K562 (cell line): ENCODE measurements at regions not wholly inside any gene's neighbourhood (a gene's known extent, or its start where the extent isn't known, plus 50 kb on each side); places are given as distances from the start of the nearest gene placed in this dataset.

Experiments used
- ATAC-seq: fragments of 200-7000 bp; cut with Tn5 transposase; 3 replicates; pipeline ENCODE4 v1.9.1; 2020; ENCODE audit warnings: moderate library complexity
- BruUV-seq: library from RNA; stranded (reverse); fragments of 400-500 nt; replicated peaks from 2 replicates; lab custom pipeline; 2021; lab: Mats Ljungman, UMichigan
- CTCF ChIA-PET: fragments of 300-600 bp; formaldehyde crosslinking; extraction: SDS; loops from one replicate; lab custom pipeline; 2021; ENCODE audit warnings: low intra/inter-chr PET ratio; lab: Yijun Ruan, JAX
- POLR2A ChIA-PET: fragments of 300-600, 350-650 bp; sonication (Branson Sonifier 250); formaldehyde crosslinking; extraction: SDS; loops from one replicate; lab custom pipeline; 2021; ENCODE audit warnings: antibody characterized with exemption, inconsistent platforms; lab: Yijun Ruan, JAX
- DNase-seq, 4 experiments: peaks; one replicate each; pipeline versions ENCODE4 v3.0.0 to v3.0.0-alpha.2; 2011 to 2018; ENCODE audit warnings: low spot score in 3 of 4, mixed read lengths in 3 of 4; ENCODE audit errors: extremely low read depth in 1 of 4
- FAIRE-seq: peaks from 2 replicates; lab custom pipeline; 2011; peaks lifted over from hg19 to GRCh38; lab: Jason Lieb, UNC
- H2AFZ ChIP-seq: 2 replicates; pipeline ENCODE4 v1.6.0; 2011; ENCODE audit warnings: low read depth, low read length, control low read depth, inconsistent platforms
- H3K27ac ChIP-seq: fragments of 200-600 bp; 3 replicates; pipeline ENCODE4 v1.8.0; 2011; ENCODE audit warnings: low read depth, mild to moderate bottlenecking, control low read depth, inconsistent platforms, low read length, moderate library complexity, mixed read lengths; ENCODE audit errors: extremely low read depth
- H3K27me3 ChIP-seq, 2 experiments: fragments of 300-600 bp in 1 of 2; 2 replicates in 1 of 2; 3 replicates in 1 of 2; pipeline versions ENCODE4 v1.6.0 to v1.8.0; 2011; ENCODE audit warnings: inconsistent platforms in 2 of 2, low read length in 2 of 2, mild to moderate bottlenecking in 1 of 2, mixed read lengths in 1 of 2, moderate library complexity in 1 of 2; ENCODE audit not compliant: control insufficient read depth in 2 of 2, insufficient read depth in 2 of 2
- H3K36me3 ChIP-seq: fragments of 300-600 bp; 3 replicates; pipeline ENCODE4 v1.8.0; 2011; ENCODE audit warnings: mild to moderate bottlenecking, low read length, inconsistent platforms; ENCODE audit not compliant: control insufficient read depth, insufficient read depth
- H3K4me1 ChIP-seq, 2 experiments: fragments of 200-600 bp in 1 of 2; replicated peaks in 1 of 2; 2 replicates in 1 of 2; 3 replicates in 1 of 2; pipeline versions ENCODE4 v1.5.1 to v1.8.0; 2011; ENCODE audit warnings: inconsistent platforms in 2 of 2, low read length in 2 of 2, mild to moderate bottlenecking in 1 of 2, mixed read lengths in 1 of 2, moderate library complexity in 1 of 2; ENCODE audit not compliant: control insufficient read depth in 2 of 2, insufficient read depth in 2 of 2
- H3K4me2 ChIP-seq: 2 replicates; pipeline ENCODE4 v1.6.1; 2011; ENCODE audit warnings: low read length, control low read depth, inconsistent platforms, mixed read lengths; ENCODE audit not compliant: insufficient read depth
- H3K4me3 ChIP-seq: fragments of 200-600 bp; sonication (generic), shearing (Covaris generic); 2 replicates; pipeline ENCODE4 v1.5.1; 2016; ENCODE audit warnings: control low read depth, inconsistent platforms
- H3K79me2 ChIP-seq: fragments of 200-600 bp; 3 replicates; pipeline ENCODE4 v1.8.0; 2011; ENCODE audit warnings: low read length, inconsistent platforms; ENCODE audit not compliant: control insufficient read depth, insufficient read depth
- H3K9ac ChIP-seq, 2 experiments: 2 replicates each; pipeline versions ENCODE4 v1.6.0 to v1.6.1; 2011; ENCODE audit warnings: low read depth in 2 of 2, low read length in 2 of 2, control low read depth in 1 of 2, inconsistent platforms in 1 of 2, mild to moderate bottlenecking in 1 of 2, mixed read lengths in 1 of 2; ENCODE audit not compliant: insufficient read depth in 1 of 2
- H3K9me1 ChIP-seq: one replicate; pipeline ENCODE4 v1.6.0; 2011; ENCODE audit warnings: inconsistent platforms, mild to moderate bottlenecking, low read length, moderate library complexity; ENCODE audit not compliant: control insufficient read depth, insufficient read depth
- H3K9me3 ChIP-seq: replicated peaks from 2 replicates; pipeline ENCODE4 v1.5.1; 2011; ENCODE audit warnings: low read depth, low read length, inconsistent platforms; ENCODE audit not compliant: control insufficient read depth, insufficient read depth
- H4K20me1 ChIP-seq: replicated peaks from 2 replicates; pipeline ENCODE4 v1.6.1; 2011; ENCODE audit warnings: low read length, inconsistent platforms, mixed read lengths; ENCODE audit not compliant: control insufficient read depth, insufficient read depth
- CREBBP ChIP-seq: IDR thresholded peaks from one replicate; pipeline ENCODE4 v1.6.1; 2012; ENCODE audit warnings: low read depth, mild to moderate bottlenecking, control low read depth, inconsistent platforms, low read length
- NFRKB ChIP-seq: fragments of 450-650 bp; IDR thresholded peaks from 2 replicates; pipeline ENCODE4 v1.6.1; 2016; ENCODE audit warnings: low read depth
- SREBF1 ChIP-seq: fragments of 150-350 bp; IDR thresholded peaks from 2 replicates; pipeline ENCODE4 v1.6.1; 2014; ENCODE audit warnings: antibody characterized with exemption, low read depth, low read length, borderline replicate concordance
- TBL1XR1 ChIP-seq, 2 experiments: IDR thresholded peaks; 2 replicates each; pipeline ENCODE4 v1.6.1; 2012; ENCODE audit warnings: improper control_type of control experiment in 2 of 2, low read length in 2 of 2, mild to moderate bottlenecking in 1 of 2
- ZFP1 ChIP-seq: fragments of 450-650 bp; formaldehyde crosslinking; IDR thresholded peaks from 2 replicates; pipeline ENCODE4 v1.4.0; 2020; ENCODE audit warnings: mild to moderate bottlenecking, mixed read lengths
- WGBS: fragments of 100-300 bp; shearing (Covaris generic); methylation state at CpG from one replicate; pipeline ENCODE4 v1.1.6; 2016; ENCODE audit warnings: low coverage, mixed read lengths; ENCODE audit not compliant: insufficient coverage; ENCODE audit errors: missing lambda C conversion rate; 5-methylcytosine and 5-hydroxymethylcytosine counted together
- in situ Hi-C: fragments of 300-500 bp; cut with MboI; formaldehyde crosslinking; loops from 4 replicates; pipeline ENCODE4 v1.15.0; 2018; ENCODE audit warnings: inconsistent platforms, mixed read lengths
- intact Hi-C: fragments of 100-400 bp; cut with micrococcal nuclease; formaldehyde crosslinking; loops from 2 replicates; pipeline ENCODE4 v1.14.2; 2022
- TF ChIP-seq, protein P1 (sequence below): fragments of 250-450 bp; sonication (Bioruptor Pico); IDR thresholded peaks from 2 replicates; pipeline ENCODE4 v1.8.0; 2022; ENCODE audit warnings: inconsistent platforms
- TF ChIP-seq, protein P2 (sequence below): IDR thresholded peaks from 2 replicates; pipeline ENCODE4 v1.6.1; 2011; ENCODE audit warnings: borderline replicate concordance, low read depth, mild to moderate bottlenecking, moderate library complexity, low read length; ENCODE audit not compliant: insufficient read depth, poor library complexity, severe bottlenecking
- TF ChIP-seq, protein P3 (sequence below): fragments of 450-650 bp; IDR thresholded peaks from 2 replicates; pipeline ENCODE4 v1.6.1; 2017; ENCODE audit warnings: mild to moderate bottlenecking, moderate library complexity
- TF ChIP-seq, protein P4 (sequence below): sonication (generic); IDR thresholded peaks from 2 replicates; pipeline ENCODE4 v1.6.1; 2016

DNA sequence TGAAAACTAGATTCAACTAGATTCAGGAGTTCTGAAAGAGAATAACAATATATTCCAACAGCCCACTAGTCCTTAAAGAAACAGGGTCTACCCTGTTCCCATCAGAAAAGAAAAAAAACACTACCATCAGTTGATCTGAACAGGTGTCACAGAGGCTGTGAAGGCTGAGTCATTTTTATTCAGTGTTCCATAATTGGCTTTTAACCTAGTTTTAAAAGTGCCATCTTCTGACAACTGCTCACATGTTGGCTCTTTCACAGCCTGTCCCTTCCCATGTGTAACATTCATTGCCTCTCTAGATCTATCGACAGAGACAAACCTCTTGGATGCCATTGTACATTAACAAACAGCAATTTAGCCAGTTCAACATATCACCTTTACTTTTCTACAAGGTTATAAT lies 243.7 kb downstream of the TBX15 start:
- no peak for DNase-seq
- 0% methylated on average over 1 of the region's 1 CpG for WGBS
- POLR2A ChIA-PET, result no interaction called here
- Histone ChIP-seq H3K4me2 (no peak overlapping the region), H3K9me1 (no peaks in the 10 kb centered on the region), H3K27me3 (no peaks in the 10 kb centered on the region), H3K79me2 (no peaks in the 10 kb centered on the region), H3K27ac (no peak overlapping the region), H3K4me3 (no peak overlapping the region), H3K4me1 (no peaks in the 10 kb centered on the region), H4K20me1 (no peaks in the 10 kb centered on the region), H2AFZ (no peak overlapping the region), H3K36me3 (no peaks in the 10 kb centered on the region), H3K9me3 (no peaks in the 10 kb centered on the region), H3K9ac (no peak overlapping the region)
- in situ Hi-C loops (no loop called here), intact Hi-C loops (no loop called here)
- no peak for TF ChIP-seq SREBF1
- TF ChIP-seq TBL1XR1 (IDR thresholded peaks at IDR 0.05; ENCODE audit: low read length in 2 of 2), result no peak
- TF ChIP-seq, protein P1, sequence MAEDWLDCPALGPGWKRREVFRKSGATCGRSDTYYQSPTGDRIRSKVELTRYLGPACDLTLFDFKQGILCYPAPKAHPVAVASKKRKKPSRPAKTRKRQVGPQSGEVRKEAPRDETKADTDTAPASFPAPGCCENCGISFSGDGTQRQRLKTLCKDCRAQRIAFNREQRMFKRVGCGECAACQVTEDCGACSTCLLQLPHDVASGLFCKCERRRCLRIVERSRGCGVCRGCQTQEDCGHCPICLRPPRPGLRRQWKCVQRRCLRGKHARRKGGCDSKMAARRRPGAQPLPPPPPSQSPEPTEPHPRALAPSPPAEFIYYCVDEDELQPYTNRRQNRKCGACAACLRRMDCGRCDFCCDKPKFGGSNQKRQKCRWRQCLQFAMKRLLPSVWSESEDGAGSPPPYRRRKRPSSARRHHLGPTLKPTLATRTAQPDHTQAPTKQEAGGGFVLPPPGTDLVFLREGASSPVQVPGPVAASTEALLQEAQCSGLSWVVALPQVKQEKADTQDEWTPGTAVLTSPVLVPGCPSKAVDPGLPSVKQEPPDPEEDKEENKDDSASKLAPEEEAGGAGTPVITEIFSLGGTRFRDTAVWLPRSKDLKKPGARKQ (CRISPR knock-in tag), result no peak
- TF ChIP-seq CREBBP, result no peak
- TF ChIP-seq ZFP1 (CRISPR knock-in tag), result no peak
- TF ChIP-seq, protein P2, sequence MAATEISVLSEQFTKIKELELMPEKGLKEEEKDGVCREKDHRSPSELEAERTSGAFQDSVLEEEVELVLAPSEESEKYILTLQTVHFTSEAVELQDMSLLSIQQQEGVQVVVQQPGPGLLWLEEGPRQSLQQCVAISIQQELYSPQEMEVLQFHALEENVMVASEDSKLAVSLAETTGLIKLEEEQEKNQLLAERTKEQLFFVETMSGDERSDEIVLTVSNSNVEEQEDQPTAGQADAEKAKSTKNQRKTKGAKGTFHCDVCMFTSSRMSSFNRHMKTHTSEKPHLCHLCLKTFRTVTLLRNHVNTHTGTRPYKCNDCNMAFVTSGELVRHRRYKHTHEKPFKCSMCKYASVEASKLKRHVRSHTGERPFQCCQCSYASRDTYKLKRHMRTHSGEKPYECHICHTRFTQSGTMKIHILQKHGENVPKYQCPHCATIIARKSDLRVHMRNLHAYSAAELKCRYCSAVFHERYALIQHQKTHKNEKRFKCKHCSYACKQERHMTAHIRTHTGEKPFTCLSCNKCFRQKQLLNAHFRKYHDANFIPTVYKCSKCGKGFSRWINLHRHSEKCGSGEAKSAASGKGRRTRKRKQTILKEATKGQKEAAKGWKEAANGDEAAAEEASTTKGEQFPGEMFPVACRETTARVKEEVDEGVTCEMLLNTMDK, result no peak
- TF ChIP-seq NFRKB, result no peak
- TF ChIP-seq, protein P3, sequence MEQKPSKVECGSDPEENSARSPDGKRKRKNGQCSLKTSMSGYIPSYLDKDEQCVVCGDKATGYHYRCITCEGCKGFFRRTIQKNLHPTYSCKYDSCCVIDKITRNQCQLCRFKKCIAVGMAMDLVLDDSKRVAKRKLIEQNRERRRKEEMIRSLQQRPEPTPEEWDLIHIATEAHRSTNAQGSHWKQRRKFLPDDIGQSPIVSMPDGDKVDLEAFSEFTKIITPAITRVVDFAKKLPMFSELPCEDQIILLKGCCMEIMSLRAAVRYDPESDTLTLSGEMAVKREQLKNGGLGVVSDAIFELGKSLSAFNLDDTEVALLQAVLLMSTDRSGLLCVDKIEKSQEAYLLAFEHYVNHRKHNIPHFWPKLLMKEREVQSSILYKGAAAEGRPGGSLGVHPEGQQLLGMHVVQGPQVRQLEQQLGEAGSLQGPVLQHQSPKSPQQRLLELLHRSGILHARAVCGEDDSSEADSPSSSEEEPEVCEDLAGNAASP, result no peak
- TF ChIP-seq, protein P4, sequence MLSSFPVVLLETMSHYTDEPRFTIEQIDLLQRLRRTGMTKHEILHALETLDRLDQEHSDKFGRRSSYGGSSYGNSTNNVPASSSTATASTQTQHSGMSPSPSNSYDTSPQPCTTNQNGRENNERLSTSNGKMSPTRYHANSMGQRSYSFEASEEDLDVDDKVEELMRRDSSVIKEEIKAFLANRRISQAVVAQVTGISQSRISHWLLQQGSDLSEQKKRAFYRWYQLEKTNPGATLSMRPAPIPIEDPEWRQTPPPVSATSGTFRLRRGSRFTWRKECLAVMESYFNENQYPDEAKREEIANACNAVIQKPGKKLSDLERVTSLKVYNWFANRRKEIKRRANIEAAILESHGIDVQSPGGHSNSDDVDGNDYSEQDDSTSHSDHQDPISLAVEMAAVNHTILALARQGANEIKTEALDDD, result no peak
- ATAC-seq, result no peak
- FAIRE-seq, result no peak
- no TSS peak for BruUV-seq
- CTCF ChIA-PET, result no interaction called here
